IMR-90 (cell line): ENCODE measurements at regions not wholly inside any gene's neighbourhood (a gene's known extent, or its start where the extent isn't known, plus 50 kb on each side); places are given as distances from the start of the nearest gene placed in this dataset.

Experiments used
- ATAC-seq: fragments of 200-7000 bp; cut with Tn5 transposase; 2 replicates; pipeline ENCODE4 v1.9.1; 2020; ENCODE audit warnings: low read depth, mild to moderate bottlenecking, moderate library complexity
- BruUV-seq: library from RNA; stranded (reverse); fragments of 400-500 nt; replicated peaks from 2 replicates; lab custom pipeline; 2021; lab: Mats Ljungman, UMichigan
- CTCF ChIA-PET: fragments of 300-600 bp; formaldehyde crosslinking; extraction: SDS; loops from one replicate; lab custom pipeline; 2021; ENCODE audit warnings: antibody characterized with exemption; lab: Yijun Ruan, JAX
- POLR2A ChIA-PET: fragments of 300-600 bp; sonication (Branson Sonifier 250); formaldehyde crosslinking; loops from one replicate; lab custom pipeline; 2022; ENCODE audit warnings: antibody characterized with exemption; ENCODE audit not compliant: unreplicated experiment; lab: Charles Lee
- DNase-seq: peaks from one replicate; pipeline ENCODE4 v3.0.0; 2013
- H2AFZ ChIP-seq: replicated peaks from 2 replicates; pipeline ENCODE3; 2013; ENCODE audit warnings: low read length, mild to moderate bottlenecking; ENCODE audit not compliant: poor library complexity
- H2AK5ac ChIP-seq: 2 replicates; pipeline ENCODE4 v1.6.1; 2013; ENCODE audit warnings: low read depth, low read length, inconsistent platforms
- H2AK9ac ChIP-seq: replicated peaks from 2 replicates; pipeline ENCODE3; 2013; ENCODE audit warnings: mild to moderate bottlenecking, low read depth, low read length, moderate library complexity; ENCODE audit not compliant: poor library complexity
- H2BK120ac ChIP-seq: 2 replicates; pipeline ENCODE4 v1.6.1; 2013; ENCODE audit warnings: low read depth, low read length, inconsistent platforms
- H2BK15ac ChIP-seq: 3 replicates; pipeline ENCODE4 v1.6.1; 2013; ENCODE audit warnings: low read depth, low read length, inconsistent platforms
- H2BK20ac ChIP-seq: 2 replicates; pipeline ENCODE4 v1.6.1; 2013; ENCODE audit warnings: low read depth, mild to moderate bottlenecking, inconsistent platforms, low read length, moderate library complexity
- H2BK5ac ChIP-seq: 2 replicates; pipeline ENCODE4 v1.6.1; 2013; ENCODE audit warnings: mild to moderate bottlenecking, low read depth, low read length, inconsistent platforms; ENCODE audit not compliant: poor library complexity, severe bottlenecking
- H3K14ac ChIP-seq: replicated peaks from 2 replicates; pipeline ENCODE4 v1.6.1; 2013; ENCODE audit warnings: low read depth, low read length, inconsistent platforms
- H3K18ac ChIP-seq: 2 replicates; pipeline ENCODE4 v1.6.1; 2013; ENCODE audit warnings: low read depth, low read length, control low read depth
- H3K23ac ChIP-seq: 2 replicates; pipeline ENCODE4 v1.6.1; 2013; ENCODE audit warnings: low read depth, low read length, inconsistent platforms
- H3K27ac ChIP-seq: 2 replicates; pipeline ENCODE4 v1.5.1; 2013; ENCODE audit warnings: mild to moderate bottlenecking, control low read depth, low read length; ENCODE audit not compliant: insufficient read depth
- H3K27me3 ChIP-seq: 2 replicates; pipeline ENCODE4 v1.6.1; 2013; ENCODE audit warnings: low read length; ENCODE audit not compliant: control insufficient read depth, insufficient read depth
- H3K36me3 ChIP-seq: 2 replicates; pipeline ENCODE4 v1.6.1; 2013; ENCODE audit warnings: low read length, mixed read lengths; ENCODE audit not compliant: control insufficient read depth, insufficient read depth
- H3K4ac ChIP-seq: 2 replicates; pipeline ENCODE4 v1.6.1; 2013; ENCODE audit warnings: low read depth, low read length, inconsistent platforms
- H3K4me1 ChIP-seq: 2 replicates; pipeline ENCODE4 v1.6.1; 2013; ENCODE audit warnings: low read length, mixed read lengths; ENCODE audit not compliant: control insufficient read depth, insufficient read depth
- H3K4me2 ChIP-seq: 2 replicates; pipeline ENCODE4 v1.6.1; 2013; ENCODE audit warnings: low read depth, mild to moderate bottlenecking, control low read depth, low read length, moderate library complexity
- H3K4me3 ChIP-seq: 2 replicates; pipeline ENCODE4 v1.5.1; 2013; ENCODE audit warnings: low read depth, mild to moderate bottlenecking, control low read depth, low read length, moderate library complexity; ENCODE audit not compliant: insufficient read depth
- H3K56ac ChIP-seq: 2 replicates; pipeline ENCODE4 v1.6.1; 2013; ENCODE audit warnings: low read length, inconsistent platforms; ENCODE audit not compliant: insufficient read depth; ENCODE audit errors: extremely low read depth
- H3K79me1 ChIP-seq, 2 experiments: 2 replicates each; pipeline ENCODE4 v1.6.1; 2013; ENCODE audit warnings: low read length in 2 of 2, inconsistent platforms in 1 of 2, low read depth in 1 of 2
- H3K9ac ChIP-seq: 2 replicates; pipeline ENCODE4 v1.6.1; 2013; ENCODE audit warnings: low read depth, low read length, control low read depth
- H3K9me1 ChIP-seq: 2 replicates; pipeline ENCODE4 v1.6.1; 2013; ENCODE audit warnings: low read length, inconsistent platforms; ENCODE audit not compliant: insufficient read depth
- H3K9me3 ChIP-seq: 2 replicates; pipeline ENCODE4 v1.6.1; 2013; ENCODE audit warnings: low read length; ENCODE audit not compliant: control insufficient read depth, insufficient read depth
- H4K20me1 ChIP-seq: 2 replicates; pipeline ENCODE4 v1.6.1; 2013; ENCODE audit warnings: low read length, inconsistent platforms; ENCODE audit not compliant: insufficient read depth
- H4K5ac ChIP-seq: 2 replicates; pipeline ENCODE4 v1.6.1; 2013; ENCODE audit warnings: mild to moderate bottlenecking, low read depth, low read length, control low read depth
- H4K8ac ChIP-seq, 2 experiments: 2 replicates each; pipeline ENCODE4 v1.6.1; 2013; ENCODE audit warnings: low read depth in 2 of 2, low read length in 2 of 2, control low read depth in 1 of 2, inconsistent platforms in 1 of 2
- H4K91ac ChIP-seq: 2 replicates; pipeline ENCODE4 v1.6.1; 2013; ENCODE audit warnings: low read depth, low read length, inconsistent platforms; ENCODE audit not compliant: insufficient read depth
- BHLHE40 ChIP-seq: fragments of 150-350 bp; IDR thresholded peaks from 2 replicates; pipeline ENCODE4 v1.6.1; 2016; ENCODE audit warnings: mild to moderate bottlenecking, low read depth, low read length
- CEBPB ChIP-seq: IDR thresholded peaks from 2 replicates; pipeline ENCODE4 v1.6.1; 2012; ENCODE audit warnings: low read depth, low read length, improper control_type of control experiment
- MAFK ChIP-seq: IDR thresholded peaks from 2 replicates; pipeline ENCODE4 v1.6.1; 2012; ENCODE audit warnings: low read depth, low read length, improper control_type of control experiment
- MXI1 ChIP-seq: IDR thresholded peaks from 2 replicates; pipeline ENCODE4 v1.6.1; 2012; ENCODE audit warnings: low read depth, mild to moderate bottlenecking, low read length, moderate library complexity, borderline replicate concordance
- NFE2L2 ChIP-seq: fragments of 150-350 bp; IDR thresholded peaks from 2 replicates; pipeline ENCODE4 v1.6.1; 2016; ENCODE audit warnings: low read depth, mild to moderate bottlenecking, low read length
- RAD21 ChIP-seq: IDR thresholded peaks from 2 replicates; pipeline ENCODE4 v1.6.1; 2012; ENCODE audit warnings: low read length, improper control_type of control experiment
- RCOR1 ChIP-seq: IDR thresholded peaks from 2 replicates; pipeline ENCODE4 v1.6.1; 2012; ENCODE audit warnings: mild to moderate bottlenecking, low read length, improper control_type of control experiment; ENCODE audit not compliant: insufficient replicate concordance
- RFX5 ChIP-seq: IDR thresholded peaks from 2 replicates; pipeline ENCODE4 v1.8.0; 2012; ENCODE audit warnings: low read depth, mild to moderate bottlenecking, low read length, moderate library complexity
- WGBS, 2 experiments: methylation state at CpG; one replicate each; pipeline versions ENCODE4 v1.1.5 to v1.1.7; 2013; ENCODE audit warnings: missing lambda C conversion rate in 2 of 2; ENCODE audit not compliant: insufficient read length in 1 of 2; ENCODE audit errors: extremely low coverage in 2 of 2; 5-methylcytosine and 5-hydroxymethylcytosine counted together
- dilution Hi-C: fragments of 300-500 bp; cut with HindIII; formaldehyde crosslinking; loops from one replicate; pipeline ENCODE4 v1.14.3; 2018; ENCODE audit warnings: low sequenced_read_pairs; ENCODE audit not compliant: unreplicated experiment
- in situ Hi-C: fragments of 300-500 bp; cut with MboI; formaldehyde crosslinking; loops from 3 replicates; pipeline ENCODE4 v1.14.3; 2019; ENCODE audit warnings: low sequenced_read_pairs, inconsistent platforms, mixed read lengths
- intact Hi-C: fragments of 100-400 bp; cut with micrococcal nuclease; formaldehyde crosslinking; loops from 2 replicates; pipeline ENCODE4 v1.10.0; 2022

DNA sequence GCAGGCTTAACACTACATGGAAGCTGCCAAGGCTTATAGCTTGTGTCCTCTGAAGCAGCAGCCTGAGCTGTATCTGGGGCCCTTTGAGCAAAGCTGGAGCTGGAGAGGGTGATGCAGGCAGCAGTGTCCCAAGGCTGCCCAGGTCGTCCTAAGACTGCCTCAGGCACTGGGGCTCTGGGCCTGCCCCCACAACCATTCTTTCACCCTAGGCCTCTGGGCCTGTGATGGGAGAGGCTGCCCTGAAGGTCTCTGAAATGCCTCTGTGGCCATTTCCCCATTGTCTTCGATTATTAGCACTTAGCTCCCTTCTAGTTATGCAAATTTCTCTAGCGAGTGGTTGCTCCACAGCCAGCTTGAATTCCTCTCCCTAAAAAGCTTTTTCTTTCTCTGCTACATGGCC, 142.0 kb downstream of the LRIG2 start:
- no peak overlapping the region for H4K8ac ChIP-seq
- WGBS, 2 experiments, result 60% methylated on average over 1 of the region's 3 CpGs; no CpG with 5 or more reads in 1 of the 2 experiments
- H3K4me3 ChIP-seq, result no peak overlapping the region
- H2BK5ac ChIP-seq, result no peak overlapping the region
- no peak overlapping the region for H3K18ac ChIP-seq
- no peak overlapping the region for H3K23ac ChIP-seq
- H2BK20ac ChIP-seq, result no peak overlapping the region
- H2BK120ac ChIP-seq, result no peak overlapping the region
- no peak overlapping the region for H3K9ac ChIP-seq
- H3K56ac ChIP-seq, result no peak overlapping the region
- ATAC-seq, result no peak
- H3K9me3 ChIP-seq, result no peaks in the 10 kb centered on the region
- H3K4me2 ChIP-seq, result no peak overlapping the region
- in situ Hi-C loops, result no loop called here
- dilution Hi-C loops, result no loop called here
- no peaks in the 10 kb centered on the region for H3K36me3 ChIP-seq
- H3K27me3 ChIP-seq, result peaks cover 19% of the 10 kb centered on the region
- intact Hi-C loops, result no loop called here
- TF ChIP-seq NFE2L2 (no peak), RCOR1 (no peak), RFX5 (no peak), CEBPB (no peak), MXI1 (no peak), MAFK (no peak), RAD21 (no peak), BHLHE40 (no peak)
- H2AK5ac ChIP-seq, result no peak overlapping the region
- no peaks in the 10 kb centered on the region for H3K4me1 ChIP-seq
- DNase-seq, result no peak
- no peak overlapping the region for H3K4ac ChIP-seq
- H4K91ac ChIP-seq, result no peak overlapping the region
- no peak overlapping the region for H3K27ac ChIP-seq
- CTCF ChIA-PET, result interaction anchor here (1.0 kb wide), 1 partner anchor 14 kb away, joined by 3 read pairs; no protein-coding TSS in a partner anchor
- H4K5ac ChIP-seq, result no peak overlapping the region
- no peak overlapping the region for H2AK9ac ChIP-seq
- BruUV-seq, result no TSS peak
- POLR2A ChIA-PET, result no interaction called here
- no peak overlapping the region for H2AFZ ChIP-seq
- no peaks in the 10 kb centered on the region for H3K79me1 ChIP-seq
- H2BK15ac ChIP-seq, result no peak overlapping the region
- no peak overlapping the region for H3K14ac ChIP-seq
- no peaks in the 10 kb centered on the region for H3K9me1 ChIP-seq
- no peaks in the 10 kb centered on the region for H4K20me1 ChIP-seq
